Cardiac fibroblast (primary cell): ENCODE measurements at regions not wholly inside any gene's neighbourhood (a gene's known extent, or its start where the extent isn't known, plus 50 kb on each side); places are given as distances from the start of the nearest gene placed in this dataset.
A peak's percentile ranks its signal among the peaks of the same experiment; 100 is the strongest.

ENCODE experiments used
- DNase-seq, 2 donors: peaks; one replicate each; pipeline versions ENCODE4 v3.0.0 to v3.0.0-alpha.2; 2010; ENCODE audit warnings: low read depth in 2 of 2
- H3K4me3 ChIP-seq, 2 donors: replicated peaks in 1 of 2; 1 replicate in 1 of 2; 2 replicates in 1 of 2; pipeline ENCODE4 v1.5.1; 2011; ENCODE audit warnings: low read depth in 2 of 2, low read length in 2 of 2, mild to moderate bottlenecking in 2 of 2, moderate library complexity in 1 of 2
- CTCF ChIP-seq: IDR thresholded peaks from one replicate; pipeline ENCODE4 v1.5.1; 2011; ENCODE audit warnings: low read depth, mild to moderate bottlenecking, low read length, inconsistent platforms

- no peak for DNase-seq
- H3K4me3 ChIP-seq = no peak overlapping the region
These were observed 1049.5 kb upstream of the ACO1 start for GRCh38 chr9:31334837-31335528.

GRCh38 chr9:31335529-31336234, 1048.8 kb upstream of the ACO1 start:
- TF ChIP-seq CTCF = no peak
- no peak overlapping the region for H3K4me3 ChIP-seq
- no peak for DNase-seq

More at GRCh38 chr9:31334837-31335528, 1049.5 kb upstream of the ACO1 start:
- TF ChIP-seq CTCF = no peak

- TF ChIP-seq CTCF = no peak
- peak in 1 of 2 donors; percentile 3 for DNase-seq
- no peak overlapping the region for H3K4me3 ChIP-seq
These were observed 1048.1 kb upstream of the ACO1 start for GRCh38 chr9:31336386-31336785.

- no peak overlapping the region for H3K4me3 ChIP-seq
- no peak for TF ChIP-seq CTCF
- DNase-seq = no peak
These were observed 1047.6 kb upstream of the ACO1 start for GRCh38 chr9:31336841-31337240.

- no peak overlapping the region for H3K4me3 ChIP-seq
- no peak for TF ChIP-seq CTCF
- DNase-seq = peak; percentile 73 to 79
These were observed 1037.3 kb upstream of the ACO1 start for GRCh38 chr9:31347082-31347617.

GRCh38 chr9:31355159-31355882, 1029.1 kb upstream of the ACO1 start:
- no peak for TF ChIP-seq CTCF
- H3K4me3 ChIP-seq = no peak overlapping the region
- no peak for DNase-seq
